Astrocyte (in vitro differentiated cells and primary cell): ENCODE measurements at regions not wholly inside any gene's neighbourhood (a gene's known extent, or its start where the extent isn't known, plus 50 kb on each side); places are given as distances from the start of the nearest gene placed in this dataset.

ENCODE experiments used
- CTCF ChIP-seq: IDR thresholded peaks from 2 replicates; pipeline ENCODE4 v1.5.1; 2011; ENCODE audit warnings: low read depth, mild to moderate bottlenecking, inconsistent platforms, low read length, moderate library complexity; ENCODE audit not compliant: insufficient read depth
- EZH2 ChIP-seq: IDR thresholded peaks from 2 replicates; pipeline ENCODE4 v1.6.1; 2012; ENCODE audit warnings: mild to moderate bottlenecking, low read length, inconsistent platforms; ENCODE audit not compliant: insufficient read depth

GRCh38 chrY:14235070-14235469, 179.0 kb downstream of the VCY1B start:
- TF ChIP-seq CTCF (no peak), EZH2 (no peak)
